ENCODE measurements at regions not wholly inside any gene's neighbourhood (a gene's known extent, or its start where the extent isn't known, plus 50 kb on each side); places are given as distances from the start of the nearest gene placed in this dataset.

DNA sequence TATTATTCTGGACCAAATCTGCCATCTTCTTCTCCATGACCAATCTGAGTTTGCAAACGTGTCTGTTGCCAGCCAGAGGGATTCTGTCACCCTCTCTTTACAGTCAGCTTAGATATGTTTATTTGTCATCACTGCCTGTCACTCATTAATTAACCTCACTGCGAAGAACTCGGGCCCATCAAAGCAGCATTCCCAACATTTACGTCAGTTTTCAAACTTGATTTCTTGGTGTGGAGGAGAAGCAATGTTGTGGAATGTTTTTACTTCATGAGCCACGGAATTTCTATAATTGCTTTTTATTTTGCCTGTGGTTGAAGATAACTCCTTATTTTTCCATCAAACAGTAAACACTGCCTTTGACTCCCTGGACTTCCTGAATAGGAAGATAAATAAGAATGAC lies 91.8 kb upstream of the CNKSR3 start:
- H3K27ac Mint-ChIP-seq: peak overlapping the region; percentile 15
- H3K9me3 Mint-ChIP-seq: no peaks in the 10 kb centered on the region
- H3K36me3 Mint-ChIP-seq (ENCODE audit: low read depth): no peaks in the 10 kb centered on the region
- H3K4me1 Mint-ChIP-seq: peaks cover 29% of the 10 kb centered on the region
- no peak overlapping the region for H3K4me3 Mint-ChIP-seq
- TF ChIP-seq, protein P1, sequence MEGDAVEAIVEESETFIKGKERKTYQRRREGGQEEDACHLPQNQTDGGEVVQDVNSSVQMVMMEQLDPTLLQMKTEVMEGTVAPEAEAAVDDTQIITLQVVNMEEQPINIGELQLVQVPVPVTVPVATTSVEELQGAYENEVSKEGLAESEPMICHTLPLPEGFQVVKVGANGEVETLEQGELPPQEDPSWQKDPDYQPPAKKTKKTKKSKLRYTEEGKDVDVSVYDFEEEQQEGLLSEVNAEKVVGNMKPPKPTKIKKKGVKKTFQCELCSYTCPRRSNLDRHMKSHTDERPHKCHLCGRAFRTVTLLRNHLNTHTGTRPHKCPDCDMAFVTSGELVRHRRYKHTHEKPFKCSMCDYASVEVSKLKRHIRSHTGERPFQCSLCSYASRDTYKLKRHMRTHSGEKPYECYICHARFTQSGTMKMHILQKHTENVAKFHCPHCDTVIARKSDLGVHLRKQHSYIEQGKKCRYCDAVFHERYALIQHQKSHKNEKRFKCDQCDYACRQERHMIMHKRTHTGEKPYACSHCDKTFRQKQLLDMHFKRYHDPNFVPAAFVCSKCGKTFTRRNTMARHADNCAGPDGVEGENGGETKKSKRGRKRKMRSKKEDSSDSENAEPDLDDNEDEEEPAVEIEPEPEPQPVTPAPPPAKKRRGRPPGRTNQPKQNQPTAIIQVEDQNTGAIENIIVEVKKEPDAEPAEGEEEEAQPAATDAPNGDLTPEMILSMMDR (IDR thresholded peaks at IDR 0.05): no peak
- DNase-seq: no peak
- H3K27me3 Mint-ChIP-seq (ENCODE audit: low read depth, poor library complexity): peaks cover 5% of the 10 kb centered on the region

DNA sequence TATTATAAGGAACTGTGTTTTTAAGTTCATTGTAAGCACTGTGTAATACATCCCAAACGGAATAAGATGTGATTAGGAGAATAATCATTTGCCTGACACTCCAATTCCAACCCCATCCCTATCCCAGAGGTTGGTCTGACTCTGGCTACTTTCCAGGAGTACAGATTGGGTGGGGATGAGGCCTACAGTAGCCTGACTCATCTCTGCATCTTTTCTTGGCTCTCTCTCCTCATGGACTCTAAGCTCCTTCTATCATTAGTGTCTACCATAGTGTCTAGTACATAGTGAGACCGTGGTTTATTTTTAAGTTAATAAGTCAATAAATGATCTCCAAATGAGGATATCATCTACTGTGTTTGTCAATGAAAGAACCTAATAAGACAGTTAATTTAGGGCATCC lies 92.2 kb upstream of the CNKSR3 start:
- H3K27ac Mint-ChIP-seq: no peak overlapping the region
- peaks cover 30% of the 10 kb centered on the region for H3K4me1 Mint-ChIP-seq
- TF ChIP-seq, protein P1 (IDR thresholded peaks at IDR 0.05): no peak
- peaks cover 5% of the 10 kb centered on the region for H3K27me3 Mint-ChIP-seq (ENCODE audit: low read depth, poor library complexity)
- H3K9me3 Mint-ChIP-seq: no peaks in the 10 kb centered on the region
- no peak overlapping the region for H3K4me3 Mint-ChIP-seq
- DNase-seq: no peak
- H3K36me3 Mint-ChIP-seq (ENCODE audit: low read depth): no peaks in the 10 kb centered on the region

DNA sequence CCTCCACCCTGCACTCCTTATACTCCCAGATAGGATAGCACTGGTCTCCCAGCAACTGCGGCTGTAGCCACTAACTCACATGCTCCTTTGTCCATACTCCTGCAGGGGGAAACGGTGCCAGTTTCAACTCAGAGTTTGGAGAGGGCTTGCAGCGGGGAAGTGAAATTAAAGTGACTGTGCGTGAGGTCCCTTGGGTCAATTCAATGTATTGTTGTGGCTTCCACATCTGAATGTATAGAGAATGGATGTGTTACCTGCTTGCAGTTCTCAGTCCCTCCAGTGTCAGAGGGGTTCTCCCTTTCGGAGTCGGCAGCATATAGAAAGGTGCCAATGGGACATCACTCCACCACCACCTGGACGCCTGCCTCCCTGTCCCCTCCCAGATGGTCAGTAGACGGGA lies 93.6 kb upstream of the CNKSR3 start:
- Mint-ChIP-seq H3K36me3 (ENCODE audit: low read depth) (no peaks in the 10 kb centered on the region), H3K4me1 (peaks cover 20% of the 10 kb centered on the region), H3K4me3 (no peak overlapping the region), H3K27ac (no peak overlapping the region), H3K27me3 (ENCODE audit: low read depth, poor library complexity) (peaks cover 5% of the 10 kb centered on the region), H3K9me3 (no peaks in the 10 kb centered on the region)
- no peak for DNase-seq
- TF ChIP-seq, protein P1 (IDR thresholded peaks at IDR 0.05): no peak

DNA sequence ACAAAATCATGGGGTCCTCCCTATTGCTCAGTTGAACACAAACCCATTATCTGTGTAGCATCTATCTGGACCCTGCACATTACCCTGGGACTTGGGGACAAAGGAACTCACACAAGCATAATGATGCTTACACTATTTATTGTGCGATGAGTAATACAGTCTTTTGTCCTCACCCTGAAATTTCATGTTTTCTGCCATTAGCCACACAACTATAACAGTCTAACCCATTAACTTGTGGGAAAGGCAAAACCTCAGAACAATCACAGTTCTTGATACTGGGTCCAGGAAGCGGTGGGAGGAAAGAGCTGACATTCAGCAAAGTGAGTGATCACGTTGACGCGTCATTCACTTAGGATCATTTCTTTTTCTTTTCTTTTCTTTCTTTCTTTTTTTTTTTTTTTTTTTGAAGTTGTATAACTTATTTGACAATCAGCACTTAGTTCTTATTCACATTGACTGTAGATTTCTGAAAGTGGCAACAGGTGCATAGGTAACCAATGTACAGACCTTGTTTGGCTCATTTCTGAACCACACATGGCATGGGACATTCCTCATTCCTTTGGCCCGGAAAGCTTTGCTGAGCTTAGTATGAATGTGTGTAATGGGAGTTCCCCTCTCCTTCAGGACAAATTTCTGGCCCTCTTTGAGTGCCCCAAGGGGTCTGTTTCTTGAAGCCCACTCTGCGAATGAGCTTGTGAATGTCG lies 94.8 kb upstream of the CNKSR3 start:
- H3K27ac Mint-ChIP-seq: peak overlapping the region; percentile 36

DNA sequence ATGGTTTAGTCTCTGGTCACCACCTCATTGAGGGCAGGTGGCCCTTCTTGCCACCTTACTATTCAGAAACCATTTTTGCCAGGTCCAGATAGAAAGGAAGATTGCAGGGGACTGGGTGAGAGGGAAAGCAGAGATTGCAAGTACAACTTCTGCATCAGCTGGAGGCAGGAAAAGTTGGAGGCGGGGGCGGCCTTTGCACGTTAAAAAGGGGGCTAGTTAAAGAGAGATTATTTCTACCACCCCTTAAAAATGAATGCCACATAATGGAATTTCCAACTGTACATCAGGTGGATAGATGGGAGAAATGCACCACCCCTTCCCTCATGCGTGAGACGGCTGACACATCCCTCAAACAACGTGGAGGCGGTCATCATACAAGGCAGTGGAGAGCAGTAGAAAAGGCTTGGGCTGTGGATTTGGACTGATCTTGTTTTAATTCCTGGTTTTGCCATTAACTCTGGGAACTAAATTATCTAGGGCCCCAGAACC lies 95.4 kb upstream of the CNKSR3 start:
- Mint-ChIP-seq H3K4me3 (no peak overlapping the region), H3K36me3 (ENCODE audit: low read depth) (no peaks in the 10 kb centered on the region), H3K27ac (no peak overlapping the region), H3K9me3 (no peaks in the 10 kb centered on the region), H3K4me1 (peaks cover 25% of the 10 kb centered on the region), H3K27me3 (ENCODE audit: low read depth, poor library complexity) (peaks cover 5% of the 10 kb centered on the region)
- TF ChIP-seq, protein P1 (IDR thresholded peaks at IDR 0.05): no peak
- no peak for DNase-seq

More for the DNA sequence above, 94.8 kb upstream of the CNKSR3 start:
- no peak for DNase-seq
- no peak overlapping the region for H3K4me3 Mint-ChIP-seq
- no peaks in the 10 kb centered on the region for H3K9me3 Mint-ChIP-seq
- H3K27me3 Mint-ChIP-seq (ENCODE audit: low read depth, poor library complexity): peaks cover 5% of the 10 kb centered on the region
- peaks cover 23% of the 10 kb centered on the region for H3K4me1 Mint-ChIP-seq
- TF ChIP-seq, protein P1 (IDR thresholded peaks at IDR 0.05): no peak
- no peaks in the 10 kb centered on the region for H3K36me3 Mint-ChIP-seq (ENCODE audit: low read depth)

DNA sequence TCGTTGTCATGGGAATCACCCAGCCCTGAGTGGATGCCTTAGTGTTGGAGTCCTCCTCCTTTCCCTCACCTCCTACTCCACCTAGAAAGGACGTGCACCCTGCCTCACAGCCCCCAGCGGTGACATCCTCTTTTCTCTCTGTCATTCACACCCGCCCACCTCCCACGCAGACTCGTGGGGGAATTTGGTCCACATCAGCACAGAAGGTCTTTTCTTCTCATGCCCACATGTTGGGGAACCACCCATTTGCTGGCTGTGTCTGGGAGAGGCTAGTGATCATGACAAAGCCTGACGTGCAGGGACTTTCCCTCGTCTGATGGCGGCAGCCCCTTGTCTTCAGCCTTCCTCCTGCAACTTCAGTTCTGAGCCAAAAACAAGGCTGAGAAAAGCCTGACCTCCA lies 96.0 kb upstream of the CNKSR3 start:
- H3K36me3 Mint-ChIP-seq (ENCODE audit: low read depth): no peaks in the 10 kb centered on the region
- DNase-seq: no peak
- no peak overlapping the region for H3K27ac Mint-ChIP-seq
- no peaks in the 10 kb centered on the region for H3K9me3 Mint-ChIP-seq
- H3K4me3 Mint-ChIP-seq: no peak overlapping the region
- peaks cover 5% of the 10 kb centered on the region for H3K27me3 Mint-ChIP-seq (ENCODE audit: low read depth, poor library complexity)
- H3K4me1 Mint-ChIP-seq: peaks cover 25% of the 10 kb centered on the region
- TF ChIP-seq, protein P1 (IDR thresholded peaks at IDR 0.05): no peak
